WI38 (cell line): ENCODE measurements at regions not wholly inside any gene's neighbourhood (a gene's known extent, or its start where the extent isn't known, plus 50 kb on each side); places are given as distances from the start of the nearest gene placed in this dataset.

Source experiments
- H3K4me3 ChIP-seq: 2 replicates; pipeline ENCODE4 v1.5.1; 2011; ENCODE audit warnings: low read depth, mild to moderate bottlenecking, control low read depth, low read length
- CTCF ChIP-seq: IDR thresholded peaks from 2 replicates; pipeline ENCODE4 v1.5.1; 2012; ENCODE audit warnings: low read depth, mild to moderate bottlenecking, control low read depth, low read length

- TF ChIP-seq CTCF = no peak
- no peak overlapping the region for H3K4me3 ChIP-seq
These were observed 1097.5 kb upstream of the SLC39A10 start for GRCh38 chr2:194559523-194559922.

- no peak overlapping the region for H3K4me3 ChIP-seq
- no peak for TF ChIP-seq CTCF
These were observed 1099.0 kb upstream of the SLC39A10 start for GRCh38 chr2:194557993-194558392.

DNA sequence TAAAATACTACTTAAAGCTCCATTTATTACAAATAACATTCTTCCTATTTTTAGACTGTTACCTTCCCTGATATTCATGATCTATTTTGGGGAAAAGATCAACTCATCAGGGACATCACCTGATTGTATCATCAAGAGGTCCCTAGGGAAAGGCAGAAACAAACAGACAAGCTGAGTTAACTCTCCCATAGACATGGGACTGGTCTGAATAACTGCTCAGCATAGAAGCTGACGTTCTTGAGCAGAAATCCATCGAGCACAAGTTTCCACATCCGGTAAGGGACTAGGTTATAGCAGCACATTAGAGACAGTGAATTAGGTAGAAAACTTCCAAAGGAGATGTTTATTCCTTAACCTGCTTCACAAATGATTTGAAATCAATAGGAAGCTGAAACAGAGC is 1100.4 kb upstream of the SLC39A10 start:
- no peak overlapping the region for H3K4me3 ChIP-seq
- no peak for TF ChIP-seq CTCF

GRCh38 chr2:194553980-194554379 is 1103.0 kb upstream of the SLC39A10 start:
- no peak for TF ChIP-seq CTCF
- no peak overlapping the region for H3K4me3 ChIP-seq

DNA sequence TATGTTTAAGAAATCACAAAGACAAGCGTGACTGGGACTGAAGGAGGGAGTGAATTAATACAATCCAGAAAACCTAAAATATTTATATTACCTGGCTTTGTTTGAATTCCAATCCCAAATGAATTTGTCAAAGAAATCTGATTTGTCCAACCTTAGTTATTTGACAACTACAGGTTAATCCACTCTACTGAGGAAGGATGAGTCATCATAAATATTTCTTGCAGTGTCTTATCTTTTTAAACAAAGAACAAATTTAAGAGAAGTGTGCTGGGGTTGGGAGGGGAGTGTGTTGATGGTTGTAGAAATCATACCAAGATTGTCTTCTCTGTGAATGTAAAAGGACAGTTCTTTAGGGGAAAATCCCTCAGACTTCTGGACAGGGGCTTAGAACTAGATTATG is 1106.3 kb upstream of the SLC39A10 start:
- no peak overlapping the region for H3K4me3 ChIP-seq
- TF ChIP-seq CTCF = no peak

GRCh38 chr2:194549387-194549786 is 1107.6 kb upstream of the SLC39A10 start:
- H3K4me3 ChIP-seq = no peak overlapping the region
- TF ChIP-seq CTCF = no peak

DNA sequence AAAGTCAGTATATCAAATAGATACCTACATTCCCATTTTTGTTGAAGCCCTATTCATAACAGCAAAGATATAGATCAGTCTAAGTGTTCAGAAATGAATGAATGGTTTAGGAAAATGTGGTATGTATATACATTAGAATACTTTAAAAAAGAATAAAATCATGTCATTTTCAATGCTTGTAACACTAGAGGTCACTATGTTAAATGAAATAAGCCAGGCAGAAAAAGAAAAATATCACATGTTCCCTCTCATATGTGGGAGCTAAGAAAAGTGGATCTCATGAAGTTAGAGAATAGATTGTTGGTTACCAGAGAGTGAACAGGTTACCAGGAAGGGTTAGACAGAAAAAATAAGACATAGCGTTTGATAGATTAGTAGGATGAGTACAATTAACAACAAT is 1111.0 kb upstream of the SLC39A10 start:
- no peak for TF ChIP-seq CTCF
- H3K4me3 ChIP-seq = no peak overlapping the region
